H9 (cell line): ENCODE measurements at regions not wholly inside any gene's neighbourhood (a gene's known extent, or its start where the extent isn't known, plus 50 kb on each side); places are given as distances from the start of the nearest gene placed in this dataset.

ENCODE experiments used
- DNase-seq: peaks from one replicate; pipeline ENCODE4 v3.0.0-alpha.2; 2017
- H2AFZ ChIP-seq: one replicate; pipeline ENCODE4 v1.6.1; 2013; ENCODE audit warnings: mild to moderate bottlenecking, low read length, control low read depth, moderate library complexity
- H2AK5ac ChIP-seq: 2 replicates; pipeline ENCODE4 v1.6.1; 2013; ENCODE audit warnings: low read length, control low read depth, mixed read lengths; ENCODE audit not compliant: insufficient read length
- H2BK120ac ChIP-seq: one replicate; pipeline ENCODE4 v1.6.1; 2013; ENCODE audit warnings: low read depth, mild to moderate bottlenecking, low read length, control low read depth, inconsistent platforms; ENCODE audit not compliant: poor library complexity, severe bottlenecking
- H2BK12ac ChIP-seq: 2 replicates; pipeline ENCODE4 v1.6.1; 2013; ENCODE audit warnings: low read length, control low read depth, mixed read lengths, low read depth; ENCODE audit not compliant: insufficient read length
- H2BK15ac ChIP-seq: 2 replicates; pipeline ENCODE4 v1.6.1; 2013; ENCODE audit warnings: low read depth, low read length, control low read depth
- H2BK20ac ChIP-seq: one replicate; pipeline ENCODE4 v1.6.1; 2013; ENCODE audit warnings: low read depth, mild to moderate bottlenecking, low read length, control low read depth, inconsistent platforms; ENCODE audit not compliant: poor library complexity, severe bottlenecking
- H2BK5ac ChIP-seq: 2 replicates; pipeline ENCODE4 v1.6.1; 2013; ENCODE audit warnings: low read length, control low read depth, mixed read lengths; ENCODE audit not compliant: insufficient read length
- H3K14ac ChIP-seq: 2 replicates; pipeline ENCODE4 v1.6.1; 2013; ENCODE audit warnings: low read length, control low read depth; ENCODE audit not compliant: insufficient read depth
- H3K18ac ChIP-seq: 2 replicates; pipeline ENCODE4 v1.6.1; 2013; ENCODE audit warnings: low read depth, mild to moderate bottlenecking, mixed read lengths, low read length, control low read depth; ENCODE audit not compliant: insufficient read length
- H3K23ac ChIP-seq: 2 replicates; pipeline ENCODE4 v1.6.1; 2013; ENCODE audit warnings: low read length, control low read depth, mixed read lengths, low read depth; ENCODE audit not compliant: insufficient read length
- H3K23me2 ChIP-seq: 2 replicates; pipeline ENCODE4 v1.6.1; 2013; ENCODE audit warnings: low read depth, mild to moderate bottlenecking, mixed read lengths, low read length, control low read depth; ENCODE audit not compliant: insufficient read length, poor library complexity, severe bottlenecking
- H3K27ac ChIP-seq: 2 replicates; pipeline ENCODE4 v1.5.1; 2013; ENCODE audit warnings: low read length, control low read depth, mixed read lengths, low read depth; ENCODE audit not compliant: insufficient read length
- H3K27me3 ChIP-seq: 2 replicates; pipeline ENCODE4 v1.6.1; 2013; ENCODE audit warnings: low read length, control low read depth, inconsistent platforms; ENCODE audit not compliant: insufficient read depth
- H3K4ac ChIP-seq: 2 replicates; pipeline ENCODE4 v1.6.1; 2013; ENCODE audit warnings: low read depth, mild to moderate bottlenecking, control low read depth, inconsistent platforms, low read length, moderate library complexity
- H3K4me1 ChIP-seq: 2 replicates; pipeline ENCODE4 v1.6.1; 2013; ENCODE audit warnings: low read length, control low read depth, inconsistent platforms; ENCODE audit not compliant: insufficient read depth
- H3K4me2 ChIP-seq: 2 replicates; pipeline ENCODE4 v1.6.1; 2013; ENCODE audit warnings: low read length, control low read depth, mixed read lengths; ENCODE audit not compliant: insufficient read length, insufficient read depth
- H3K56ac ChIP-seq: 2 replicates; pipeline ENCODE4 v1.6.1; 2013; ENCODE audit warnings: low read depth, mild to moderate bottlenecking, mixed read lengths, low read length, control low read depth; ENCODE audit not compliant: insufficient read length
- H3K79me1 ChIP-seq: 2 replicates; pipeline ENCODE4 v1.6.1; 2013; ENCODE audit warnings: low read depth, mild to moderate bottlenecking, moderate library complexity, low read length, control low read depth, inconsistent platforms; ENCODE audit not compliant: insufficient read depth, poor library complexity, severe bottlenecking
- H3K79me2 ChIP-seq: 2 replicates; pipeline ENCODE4 v1.6.1; 2013; ENCODE audit warnings: low read length, control low read depth, inconsistent platforms; ENCODE audit not compliant: insufficient read depth
- H3K9ac ChIP-seq: 2 replicates; pipeline ENCODE4 v1.6.1; 2013; ENCODE audit warnings: low read length, control low read depth, mixed read lengths; ENCODE audit not compliant: insufficient read length; ENCODE audit errors: extremely low read depth
- H3K9me3 ChIP-seq: one replicate; pipeline ENCODE4 v1.6.1; 2013; ENCODE audit warnings: low read depth, low read length, inconsistent platforms; ENCODE audit not compliant: control insufficient read depth
- H3T11ph ChIP-seq: one replicate; pipeline ENCODE4 v1.6.1; 2013; ENCODE audit warnings: mild to moderate bottlenecking, low read length, control low read depth, inconsistent platforms
- H4K20me1 ChIP-seq: one replicate; pipeline ENCODE4 v1.6.1; 2013; ENCODE audit not compliant: control insufficient read depth, insufficient read length, insufficient read depth
- H4K5ac ChIP-seq: 2 replicates; pipeline ENCODE4 v1.6.1; 2013; ENCODE audit warnings: low read depth, mild to moderate bottlenecking, mixed read lengths, low read length, control low read depth; ENCODE audit not compliant: insufficient read length
- H4K8ac ChIP-seq: replicated peaks from 2 replicates; pipeline ENCODE4 v1.6.1; 2013; ENCODE audit warnings: low read length, control low read depth, mixed read lengths, low read depth; ENCODE audit not compliant: insufficient read length
- H4K91ac ChIP-seq: 2 replicates; pipeline ENCODE4 v1.6.1; 2013; ENCODE audit warnings: low read depth, mild to moderate bottlenecking, moderate library complexity, mixed read lengths, low read length, control low read depth; ENCODE audit not compliant: insufficient read length
- H3K27ac Mint-ChIP-seq, 3 experiments: 2 replicates in 2 of 3; 3 replicates in 1 of 3; pipeline ENCODE4 v1.8.0; 2020 to 2021; ENCODE audit warnings: mixed read lengths in 3 of 3, mild to moderate bottlenecking in 1 of 3, moderate library complexity in 1 of 3
- H3K27me3 Mint-ChIP-seq: 2 replicates; pipeline ENCODE4 v1.8.0; 2021; ENCODE audit warnings: low read depth, mild to moderate bottlenecking, moderate library complexity, mixed read lengths
- H3K36me3 Mint-ChIP-seq, 3 experiments: 2 replicates in 2 of 3; 3 replicates in 1 of 3; pipeline ENCODE4 v1.8.0; 2020 to 2021; ENCODE audit warnings: low read depth in 3 of 3, mixed read lengths in 3 of 3; ENCODE audit not compliant: insufficient read depth in 1 of 3
- H3K4me1 Mint-ChIP-seq, 2 experiments: 2 replicates each; pipeline ENCODE4 v1.8.0; 2020; ENCODE audit warnings: mixed read lengths in 2 of 2
- H3K4me3 Mint-ChIP-seq, 2 experiments: 2 replicates in 1 of 2; 3 replicates in 1 of 2; pipeline ENCODE4 v1.8.0; 2020 to 2021; ENCODE audit warnings: mild to moderate bottlenecking in 2 of 2, mixed read lengths in 2 of 2, moderate library complexity in 1 of 2
- H3K9me3 Mint-ChIP-seq, 2 experiments: 2 replicates in 1 of 2; 3 replicates in 1 of 2; pipeline ENCODE4 v1.8.0; 2020; ENCODE audit warnings: mild to moderate bottlenecking in 2 of 2, mixed read lengths in 2 of 2, moderate library complexity in 1 of 2
- WGBS: extraction: QIAGEN DNeasy Blood & Tissue Kit; methylation state at CpG from one replicate; pipeline ENCODE4 v1.1.7; 2013; ENCODE audit warnings: missing lambda C conversion rate, low lambda C conversion rate, mixed read lengths; ENCODE audit not compliant: insufficient read length; ENCODE audit errors: extremely low coverage; 5-methylcytosine and 5-hydroxymethylcytosine counted together
- TF ChIP-seq, protein P1 (sequence below): fragments of 200-600 bp; sonication (generic); conservative IDR thresholded peaks from 3 replicates; pipeline ENCODE4 v1.8.0; 2021; ENCODE audit warnings: antibody characterized with exemption, mild to moderate bottlenecking

DNA sequence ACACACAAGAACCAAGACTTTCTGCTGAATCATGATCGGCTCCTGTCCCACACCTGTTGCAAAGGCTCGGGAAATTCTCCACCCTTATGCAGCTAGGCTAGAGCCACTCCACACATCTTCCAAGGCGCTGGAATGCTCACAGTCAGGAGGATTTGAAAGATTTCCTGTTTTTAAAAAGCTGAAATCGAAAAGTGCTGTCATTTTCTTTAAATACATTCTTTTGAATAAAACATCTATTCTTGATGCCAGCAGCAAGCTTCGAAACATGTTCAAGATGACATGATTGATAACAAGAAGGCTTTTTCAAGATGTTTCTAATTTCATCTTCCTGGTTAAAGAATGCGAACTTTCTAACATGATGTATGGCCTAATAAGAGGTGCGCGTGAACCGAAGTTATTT lies 219.7 kb upstream of the CDH5 start:
- Histone ChIP-seq H3K9me3 (no peaks in the 10 kb centered on the region), H3K9ac (no peak overlapping the region), H2BK5ac (no peak overlapping the region), H4K8ac (no peak overlapping the region), H2BK120ac (no peak overlapping the region), H2BK12ac (no peak overlapping the region), H4K20me1 (no peaks in the 10 kb centered on the region), H3K18ac (no peak overlapping the region), H2BK15ac (no peak overlapping the region), H4K91ac (no peak overlapping the region), H3K23ac (no peak overlapping the region), H3K27me3 (no peaks in the 10 kb centered on the region), H2AK5ac (no peak overlapping the region), H3K79me1 (no peaks in the 10 kb centered on the region), H2AFZ (no peak overlapping the region), H3K79me2 (no peaks in the 10 kb centered on the region), H3K4me2 (no peak overlapping the region), H3K23me2 (no peaks in the 10 kb centered on the region), H3K4me1 (peaks cover 4% of the 10 kb centered on the region; the same call in 1 of the 2 replicates), H3K56ac (no peak overlapping the region), H2BK20ac (no peak overlapping the region), H4K5ac (no peak overlapping the region), H3K4ac (no peak overlapping the region), H3K27ac (no peak overlapping the region), H3K14ac (no peak overlapping the region), H3T11ph (no peak overlapping the region)
- Mint-ChIP-seq H3K4me3 (no peak overlapping the region), H3K27ac (no peak overlapping the region; a peak in 1 of 7 replicates), H3K36me3 (no peaks in the 10 kb centered on the region), H3K27me3 (peaks cover 8% of the 10 kb centered on the region), H3K4me1 (peaks cover 0 to 6% of the 10 kb centered on the region in 2 experiments; a peak in 2 of 4 replicates), H3K9me3 (no peaks in the 10 kb centered on the region)
- no peak for DNase-seq
- TF ChIP-seq, protein P1, sequence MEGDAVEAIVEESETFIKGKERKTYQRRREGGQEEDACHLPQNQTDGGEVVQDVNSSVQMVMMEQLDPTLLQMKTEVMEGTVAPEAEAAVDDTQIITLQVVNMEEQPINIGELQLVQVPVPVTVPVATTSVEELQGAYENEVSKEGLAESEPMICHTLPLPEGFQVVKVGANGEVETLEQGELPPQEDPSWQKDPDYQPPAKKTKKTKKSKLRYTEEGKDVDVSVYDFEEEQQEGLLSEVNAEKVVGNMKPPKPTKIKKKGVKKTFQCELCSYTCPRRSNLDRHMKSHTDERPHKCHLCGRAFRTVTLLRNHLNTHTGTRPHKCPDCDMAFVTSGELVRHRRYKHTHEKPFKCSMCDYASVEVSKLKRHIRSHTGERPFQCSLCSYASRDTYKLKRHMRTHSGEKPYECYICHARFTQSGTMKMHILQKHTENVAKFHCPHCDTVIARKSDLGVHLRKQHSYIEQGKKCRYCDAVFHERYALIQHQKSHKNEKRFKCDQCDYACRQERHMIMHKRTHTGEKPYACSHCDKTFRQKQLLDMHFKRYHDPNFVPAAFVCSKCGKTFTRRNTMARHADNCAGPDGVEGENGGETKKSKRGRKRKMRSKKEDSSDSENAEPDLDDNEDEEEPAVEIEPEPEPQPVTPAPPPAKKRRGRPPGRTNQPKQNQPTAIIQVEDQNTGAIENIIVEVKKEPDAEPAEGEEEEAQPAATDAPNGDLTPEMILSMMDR: no peak
- no CpG with 5 or more reads among the region's 9 CpGs for WGBS
